GM12878 (cell line): ENCODE measurements at regions not wholly inside any gene's neighbourhood (a gene's known extent, or its start where the extent isn't known, plus 50 kb on each side); places are given as distances from the start of the nearest gene placed in this dataset.

ENCODE experiments used
- BCL3 ChIP-seq: IDR thresholded peaks from 2 replicates; pipeline ENCODE4 v1.6.1; 2011; ENCODE audit warnings: borderline replicate concordance, low read depth, mild to moderate bottlenecking, moderate library complexity, low read length; ENCODE audit not compliant: insufficient read depth, poor library complexity, severe bottlenecking
- CBX5 ChIP-seq: sonication (generic); IDR thresholded peaks from 2 replicates; pipeline ENCODE4 v1.6.1; 2016; ENCODE audit warnings: low read depth, moderate library complexity, mild to moderate bottlenecking, inconsistent platforms
- CHD4 ChIP-seq: fragments of 200-600 bp; sonication (generic); IDR thresholded peaks from 2 replicates; pipeline ENCODE4 v1.6.1; 2016; ENCODE audit warnings: mild to moderate bottlenecking
- EGR1 ChIP-seq, 2 experiments: IDR thresholded peaks; 1 replicate in 1 of 2; 2 replicates in 1 of 2; pipeline ENCODE4 v1.6.1; 2011 to 2012; ENCODE audit warnings: low read depth in 2 of 2, low read length in 2 of 2, borderline replicate concordance in 1 of 2, mild to moderate bottlenecking in 1 of 2, moderate library complexity in 1 of 2
- PRDM15 ChIP-seq: fragments of 450-650 bp; formaldehyde crosslinking; IDR thresholded peaks from 2 replicates; pipeline ENCODE4 v1.4.0; 2020; ENCODE audit warnings: mild to moderate bottlenecking, moderate library complexity
- RELB ChIP-seq: fragments of 450-650 bp; IDR thresholded peaks from 2 replicates; pipeline ENCODE4 v1.6.1; 2017; ENCODE audit warnings: low read depth, mild to moderate bottlenecking, moderate library complexity
- RFX5 ChIP-seq: IDR thresholded peaks from 2 replicates; pipeline ENCODE4 v1.6.1; 2011; ENCODE audit warnings: low read depth, low read length, improper control_type of control experiment
- TBL1XR1 ChIP-seq: IDR thresholded peaks from 2 replicates; pipeline ENCODE4 v1.6.1; 2012; ENCODE audit warnings: low read depth, low read length, improper control_type of control experiment
- ZBTB33 ChIP-seq: fragments of 450-650 bp; IDR thresholded peaks from 2 replicates; pipeline ENCODE4 v1.6.1; 2017; ENCODE audit warnings: mild to moderate bottlenecking
- ZBTB4 ChIP-seq: fragments of 450-650 bp; formaldehyde crosslinking; IDR thresholded peaks from 2 replicates; pipeline ENCODE4 v1.4.0; 2022; ENCODE audit warnings: mild to moderate bottlenecking, moderate library complexity

- no peak for TF ChIP-seq ZBTB33
- no peak for TF ChIP-seq TBL1XR1
- no peak for TF ChIP-seq CBX5
- no peak for TF ChIP-seq ZBTB4
- no peak for TF ChIP-seq RELB
- TF ChIP-seq CHD4 = no peak
- TF ChIP-seq PRDM15 (CRISPR knock-in tag) = no peak
- no peak for TF ChIP-seq RFX5
- no peak for TF ChIP-seq BCL3
- no peak for TF ChIP-seq EGR1 (IDR thresholded peaks at IDR 0.05; ENCODE audit: borderline replicate concordance in 1 of 2, low read depth in 2 of 2, low read length in 2 of 2)
- TF ChIP-seq, all 136 proteins: peak for 0
These were observed 211.8 kb downstream of the TBC1D2B start (continued) for GRCh38 chr15:77865701-77866100.
